ENCODE measurements at regions not wholly inside any gene's neighbourhood (a gene's known extent, or its start where the extent isn't known, plus 50 kb on each side); places are given as distances from the start of the nearest gene placed in this dataset.

DNA sequence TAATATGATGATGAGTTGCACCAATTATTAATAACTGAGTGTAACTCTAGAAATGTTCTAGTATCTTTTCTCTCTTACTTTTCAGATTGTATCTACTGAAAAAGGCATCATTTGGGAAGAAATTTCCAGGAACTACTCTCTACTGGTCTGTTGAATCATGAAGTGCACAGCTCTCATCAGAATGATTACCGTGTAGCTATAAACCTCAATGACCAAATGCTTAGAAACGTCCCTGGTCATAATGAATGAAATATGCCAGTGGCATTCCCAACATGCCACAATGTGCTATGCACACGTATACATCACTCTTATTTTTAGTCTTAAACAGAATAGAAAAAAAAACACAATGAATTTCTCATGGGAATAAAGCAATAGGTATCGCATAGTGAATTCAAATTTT is 534.3 kb upstream of the OLFM3 start:
- TF ChIP-seq, protein P1, sequence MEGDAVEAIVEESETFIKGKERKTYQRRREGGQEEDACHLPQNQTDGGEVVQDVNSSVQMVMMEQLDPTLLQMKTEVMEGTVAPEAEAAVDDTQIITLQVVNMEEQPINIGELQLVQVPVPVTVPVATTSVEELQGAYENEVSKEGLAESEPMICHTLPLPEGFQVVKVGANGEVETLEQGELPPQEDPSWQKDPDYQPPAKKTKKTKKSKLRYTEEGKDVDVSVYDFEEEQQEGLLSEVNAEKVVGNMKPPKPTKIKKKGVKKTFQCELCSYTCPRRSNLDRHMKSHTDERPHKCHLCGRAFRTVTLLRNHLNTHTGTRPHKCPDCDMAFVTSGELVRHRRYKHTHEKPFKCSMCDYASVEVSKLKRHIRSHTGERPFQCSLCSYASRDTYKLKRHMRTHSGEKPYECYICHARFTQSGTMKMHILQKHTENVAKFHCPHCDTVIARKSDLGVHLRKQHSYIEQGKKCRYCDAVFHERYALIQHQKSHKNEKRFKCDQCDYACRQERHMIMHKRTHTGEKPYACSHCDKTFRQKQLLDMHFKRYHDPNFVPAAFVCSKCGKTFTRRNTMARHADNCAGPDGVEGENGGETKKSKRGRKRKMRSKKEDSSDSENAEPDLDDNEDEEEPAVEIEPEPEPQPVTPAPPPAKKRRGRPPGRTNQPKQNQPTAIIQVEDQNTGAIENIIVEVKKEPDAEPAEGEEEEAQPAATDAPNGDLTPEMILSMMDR (IDR thresholded peaks at IDR 0.05; ENCODE audit: poor library complexity) = no peak
- no peak for TF ChIP-seq EZH2 (IDR thresholded peaks at IDR 0.05; ENCODE audit: borderline replicate concordance)
